ENCODE measurements at regions not wholly inside any gene's neighbourhood (a gene's known extent, or its start where the extent isn't known, plus 50 kb on each side); places are given as distances from the start of the nearest gene placed in this dataset.
A peak's percentile ranks its signal among the peaks of the same experiment; 100 is the strongest.
"Not testable (repeated sequence)": the region's sequence is repeated elsewhere in the genome, so short reads cannot be mapped to it uniquely, and the experiment has no call there.

DNA sequence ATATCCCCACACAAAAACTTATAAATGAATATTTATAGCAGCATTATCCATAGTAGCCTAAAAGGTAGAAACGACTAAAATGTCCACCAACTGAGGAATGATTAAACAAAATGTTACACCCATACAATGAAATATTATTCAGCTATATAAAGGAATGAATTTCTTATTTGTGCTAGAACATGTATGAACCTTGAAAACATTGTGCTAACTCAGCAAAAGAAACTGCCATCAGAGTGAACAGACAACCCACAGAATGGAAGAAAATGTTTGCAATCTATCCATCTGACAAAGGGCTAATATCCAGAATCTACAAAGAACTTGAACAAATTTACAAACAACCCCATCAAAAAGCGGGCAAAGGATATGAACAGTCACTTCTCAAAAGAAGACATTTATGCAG is 155.3 kb upstream of the DIAPH2 start:
- DNase-seq (ENCODE audit: low spot score) = not testable (repeated sequence)

DNA sequence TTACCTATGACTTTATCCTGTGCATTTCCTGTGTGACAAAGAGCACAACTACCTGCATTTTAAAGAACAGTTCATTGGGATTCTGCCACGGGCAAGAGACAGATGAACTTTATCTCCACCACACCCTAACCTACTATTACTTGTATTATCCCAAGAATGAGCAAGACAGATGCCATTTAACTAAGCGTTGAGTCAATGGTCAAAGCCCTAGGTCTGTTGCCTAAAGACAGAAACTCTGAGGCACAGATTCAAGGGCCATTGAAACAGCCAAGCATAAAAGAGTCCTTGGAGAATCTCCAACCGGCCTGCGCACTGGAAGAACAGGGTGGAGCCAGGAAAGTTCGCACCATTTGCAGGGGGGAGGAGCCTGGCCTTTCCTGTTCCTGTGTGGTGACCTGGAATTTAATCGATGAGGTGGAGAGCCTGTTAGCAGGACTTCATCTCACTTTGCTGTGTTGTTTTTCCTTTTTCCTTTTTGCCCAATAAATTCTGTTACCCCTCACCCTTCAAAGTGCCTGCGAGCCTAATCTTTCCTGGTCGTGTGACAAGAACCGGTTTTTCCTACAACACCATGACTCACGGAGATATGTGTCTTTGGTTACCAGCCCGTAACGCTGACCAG is 146.4 kb upstream of the DIAPH2 start:
- no peak for DNase-seq (ENCODE audit: low spot score)

DNA sequence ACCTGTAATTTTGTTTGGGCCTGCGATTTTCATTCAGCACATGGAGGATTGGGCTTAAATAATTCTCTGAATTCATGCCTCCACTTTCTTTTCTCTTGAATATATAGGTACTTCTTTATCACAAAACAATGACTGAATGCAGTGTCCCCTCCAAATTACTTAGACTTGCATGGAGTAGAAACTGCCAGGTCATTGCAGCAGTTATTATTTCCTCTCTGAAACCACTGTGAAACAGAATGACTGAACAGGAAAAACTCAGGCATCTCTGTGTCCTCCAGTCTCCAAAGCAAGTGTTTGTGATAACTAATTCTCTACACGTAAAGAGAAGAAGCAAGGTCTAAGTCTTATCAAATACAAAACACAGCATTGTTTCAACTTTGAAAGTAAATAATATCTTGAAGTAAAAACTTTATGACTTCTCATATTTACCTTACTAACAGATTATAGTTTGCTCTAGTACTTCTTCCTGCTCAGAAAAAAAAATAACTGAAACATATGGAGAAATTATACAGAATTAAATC is 144.5 kb upstream of the DIAPH2 start:
- DNase-seq (ENCODE audit: low spot score) = no peak

DNA sequence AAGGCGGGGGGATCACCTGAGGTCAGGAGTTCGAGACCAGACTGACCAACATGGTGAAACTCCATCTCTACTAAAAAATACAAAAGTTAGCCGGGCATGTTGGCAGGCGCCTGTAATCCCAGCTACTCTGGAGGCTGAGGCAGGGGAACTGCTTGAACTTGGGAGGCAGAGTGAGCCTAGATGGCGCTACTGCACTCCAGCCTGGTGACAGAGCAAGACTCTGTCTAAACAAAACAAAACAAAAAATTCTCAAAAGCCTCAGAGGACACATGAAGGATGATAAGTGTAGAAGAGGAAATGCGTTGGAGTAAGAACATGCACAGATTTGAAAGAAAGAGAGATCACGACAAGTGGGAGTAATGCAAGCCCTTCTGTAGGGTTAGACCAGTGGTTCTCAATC is 138.4 kb upstream of the DIAPH2 start:
- not testable (repeated sequence) for DNase-seq (ENCODE audit: low spot score)

DNA sequence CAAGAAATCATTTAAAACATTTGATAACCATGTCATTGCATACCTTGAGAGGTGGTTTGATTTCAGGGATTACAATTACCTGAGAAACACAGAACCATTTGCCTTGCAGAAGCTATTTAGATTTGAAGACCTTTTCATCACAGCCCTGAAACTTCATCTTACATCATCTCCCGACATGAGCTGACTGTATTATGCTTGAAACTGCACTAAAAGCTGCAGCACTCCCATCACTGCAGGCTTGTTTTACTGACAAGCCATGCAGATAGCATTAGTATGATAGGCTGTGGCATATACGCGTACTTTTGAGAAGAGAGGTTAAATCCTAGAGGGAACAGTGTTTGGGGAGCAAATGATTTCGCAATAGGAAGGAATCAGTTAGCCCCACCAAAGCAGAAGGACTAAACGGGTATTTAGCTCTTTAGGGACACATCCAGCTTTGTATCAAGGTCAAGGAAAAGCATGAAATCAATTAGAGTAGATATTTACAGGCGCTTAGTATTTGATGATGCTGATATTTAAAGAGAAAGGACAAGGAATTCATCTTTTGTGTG is 133.2 kb upstream of the DIAPH2 start:
- peak; percentile 2 for DNase-seq (ENCODE audit: low spot score)

DNA sequence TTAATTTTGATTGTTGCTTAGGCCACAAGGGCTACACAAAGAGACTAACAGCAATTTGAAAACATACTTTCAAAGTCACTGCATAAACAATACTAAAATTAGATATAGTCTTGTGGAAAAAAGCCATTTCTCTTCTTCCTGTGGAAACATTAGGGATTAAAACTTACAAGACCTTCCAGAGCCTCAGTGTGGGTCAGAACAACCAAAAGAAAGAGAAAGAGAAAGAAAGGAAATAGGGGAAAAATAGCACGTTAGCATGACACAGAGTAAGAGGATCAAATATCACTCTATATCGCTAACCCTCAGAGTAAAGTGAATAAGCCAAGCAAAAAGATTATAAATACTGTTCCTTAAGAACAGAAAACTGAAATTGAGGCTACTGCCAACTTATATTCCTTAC is 127.8 kb upstream of the DIAPH2 start:
- DNase-seq (ENCODE audit: low spot score) = no peak

DNA sequence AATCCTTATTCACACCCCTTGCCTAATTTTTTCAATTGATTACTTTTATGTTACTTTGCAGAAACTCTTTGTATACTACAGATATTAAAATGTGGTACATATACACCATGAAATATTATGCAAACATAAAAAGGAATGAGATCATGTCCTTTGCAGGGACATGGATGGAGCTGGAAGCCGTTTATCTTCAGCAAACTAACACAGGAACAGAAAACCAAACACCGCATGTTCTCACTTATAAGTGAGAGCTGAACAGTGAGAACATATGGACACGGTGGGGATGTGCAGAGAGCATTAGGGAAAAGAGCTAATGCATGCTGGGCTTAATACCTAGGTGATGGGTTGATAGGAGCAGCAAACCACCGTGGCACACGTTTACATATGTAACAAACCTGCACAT is 123.5 kb upstream of the DIAPH2 start:
- not testable (repeated sequence) for DNase-seq (ENCODE audit: low spot score)

DNA sequence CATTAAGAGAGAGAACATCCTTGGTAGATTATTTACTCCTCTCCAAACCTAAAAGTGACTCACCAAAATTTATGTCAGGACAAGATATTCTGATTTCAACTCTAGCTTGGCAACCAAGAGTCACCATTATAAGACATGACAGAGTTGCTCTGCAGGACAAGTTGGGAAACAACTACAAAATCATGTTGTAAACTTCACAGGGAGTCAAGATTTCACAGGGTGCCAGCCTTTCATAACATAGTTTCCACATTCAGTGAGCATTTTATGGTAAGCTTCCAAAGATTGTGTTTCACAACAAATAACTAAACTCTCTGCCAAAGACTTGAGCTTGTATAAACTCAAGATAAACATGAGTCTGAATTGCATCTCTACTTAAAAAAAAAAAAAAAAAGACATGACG is 121.0 kb upstream of the DIAPH2 start:
- no peak for DNase-seq (ENCODE audit: low spot score)

DNA sequence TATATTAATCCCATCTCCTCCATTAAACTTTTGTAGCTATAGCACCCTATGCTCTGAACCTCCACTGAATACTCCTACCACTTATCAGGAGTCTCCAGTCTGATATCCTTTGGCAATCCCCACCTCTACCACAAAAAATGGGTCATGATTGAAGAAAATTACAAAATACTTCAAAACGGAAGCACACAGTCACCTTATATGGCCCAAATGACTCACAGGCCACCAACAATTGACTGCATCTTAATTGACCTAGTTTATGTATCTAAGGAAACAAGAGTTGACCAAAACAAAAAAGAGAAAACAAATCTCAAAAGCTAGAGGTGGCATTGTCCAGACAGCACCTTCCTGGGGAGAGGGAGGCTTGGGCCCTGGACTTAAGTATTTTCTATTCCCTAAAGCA is 120.0 kb upstream of the DIAPH2 start:
- DNase-seq (ENCODE audit: low spot score) = no peak

DNA sequence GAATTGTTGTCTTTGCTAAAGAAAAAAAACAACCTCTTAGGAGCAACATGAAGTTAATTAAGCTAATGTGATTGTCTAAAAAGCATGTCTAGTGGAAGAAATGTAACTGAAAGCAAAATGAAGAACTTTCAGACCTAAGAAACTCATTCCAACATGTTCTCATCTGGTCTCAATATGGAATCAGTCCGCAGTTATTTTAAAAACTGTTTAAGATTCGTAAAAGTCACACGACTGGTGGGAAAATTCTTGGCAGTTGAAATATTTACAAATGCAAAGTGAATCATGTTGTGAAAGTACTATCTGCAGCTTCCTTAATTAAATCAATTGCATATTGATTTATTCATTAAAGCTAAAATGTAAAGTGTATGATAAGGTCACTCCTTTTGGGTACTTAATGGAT is 117.8 kb upstream of the DIAPH2 start:
- DNase-seq (ENCODE audit: low spot score) = no peak

DNA sequence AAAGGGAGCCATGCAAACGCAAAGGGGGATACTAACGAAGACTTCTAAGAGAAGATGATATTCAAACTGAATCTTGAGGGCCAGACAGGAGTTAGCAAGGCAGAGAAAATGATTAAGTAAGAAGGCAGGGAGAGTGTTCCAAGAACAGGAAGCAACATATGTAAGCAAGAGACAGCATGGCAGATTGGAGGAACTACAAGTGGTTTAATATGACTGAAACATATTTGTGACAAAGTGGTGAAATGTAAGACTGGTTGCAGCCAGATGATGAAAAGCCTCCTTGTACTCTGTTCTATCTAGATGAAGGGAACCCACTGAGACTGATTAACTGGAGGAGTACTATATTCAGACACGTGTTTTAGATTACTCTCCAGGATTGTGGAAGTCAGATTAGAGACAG is 116.6 kb upstream of the DIAPH2 start:
- no peak for DNase-seq (ENCODE audit: low spot score)

DNA sequence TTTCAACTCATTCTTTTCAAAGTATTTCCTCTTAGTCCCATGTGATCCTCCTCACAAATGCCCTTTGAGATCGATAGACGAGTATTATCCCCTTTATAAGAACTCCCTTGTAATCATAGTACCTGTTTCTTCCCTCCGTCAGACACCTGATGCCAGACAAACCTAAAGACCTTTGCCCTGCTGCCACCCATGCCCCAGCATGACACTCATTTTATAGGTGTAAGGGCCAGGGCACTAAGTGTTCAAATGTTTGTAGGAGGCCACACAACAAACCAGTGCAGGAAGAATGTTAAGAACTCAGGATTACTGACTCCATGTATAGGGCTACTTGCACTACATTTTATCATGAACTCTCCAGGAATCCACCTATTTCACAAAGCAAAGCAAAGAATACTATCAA is 115.6 kb upstream of the DIAPH2 start:
- DNase-seq (ENCODE audit: low spot score) = no peak

DNA sequence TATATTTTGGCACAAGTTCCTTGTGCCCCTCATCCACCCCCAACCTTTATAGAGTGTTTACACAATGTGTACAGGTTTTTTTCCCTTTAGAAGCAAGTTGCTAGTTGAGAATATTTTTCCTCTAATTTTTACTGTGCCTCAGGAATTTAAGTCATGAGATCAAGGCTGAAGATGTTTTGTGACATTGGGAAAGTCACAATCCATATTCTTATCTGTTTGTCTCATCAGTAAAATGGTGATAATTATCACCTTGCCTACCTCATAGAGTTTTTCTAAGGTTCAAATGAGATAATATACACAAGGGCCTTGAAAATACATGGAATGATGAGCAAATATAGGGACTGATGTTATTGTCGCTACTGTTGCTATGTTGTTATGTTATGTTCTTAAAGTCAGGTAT is 109.6 kb upstream of the DIAPH2 start:
- DNase-seq (ENCODE audit: low spot score) = no peak

DNA sequence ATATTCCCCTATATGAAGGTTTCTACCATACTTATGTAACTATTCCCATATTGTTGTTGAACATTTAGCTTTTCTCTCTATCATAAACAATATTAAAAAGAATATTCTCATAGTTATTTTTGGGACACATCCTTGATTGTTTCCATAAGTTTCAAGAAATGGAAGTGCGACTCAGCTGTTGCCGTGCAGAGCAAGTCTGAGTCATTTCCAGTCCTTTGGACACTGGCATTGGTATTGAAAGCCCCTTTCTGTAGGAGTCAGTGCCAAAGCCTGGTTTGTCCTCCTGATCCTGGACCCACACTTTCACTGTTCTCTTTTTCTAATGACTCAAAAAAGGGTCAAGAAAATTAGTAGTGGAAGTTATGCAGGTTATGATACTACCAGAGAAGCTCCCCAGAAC is 108.3 kb upstream of the DIAPH2 start:
- no peak for DNase-seq (ENCODE audit: low spot score)

DNA sequence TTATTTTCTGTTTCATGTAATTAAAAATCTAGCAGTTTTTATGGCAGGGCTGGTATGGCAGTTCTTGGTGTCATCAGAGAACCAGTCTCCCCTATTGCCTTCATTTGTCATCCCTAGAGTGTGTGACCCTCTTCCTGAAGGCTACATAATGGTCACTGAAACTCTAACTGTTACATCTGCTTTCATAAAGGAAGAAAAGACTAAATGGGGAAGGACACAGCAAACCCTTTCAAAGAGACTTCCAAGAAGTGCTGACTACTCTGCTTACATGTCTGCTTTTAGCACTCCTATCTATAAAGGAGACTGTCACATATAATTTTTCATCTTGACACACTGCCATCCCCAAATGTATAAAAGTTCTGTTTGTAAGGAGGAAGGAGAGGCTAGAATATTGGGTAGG is 105.9 kb upstream of the DIAPH2 start:
- DNase-seq (ENCODE audit: low spot score) = peak; percentile 10

DNA sequence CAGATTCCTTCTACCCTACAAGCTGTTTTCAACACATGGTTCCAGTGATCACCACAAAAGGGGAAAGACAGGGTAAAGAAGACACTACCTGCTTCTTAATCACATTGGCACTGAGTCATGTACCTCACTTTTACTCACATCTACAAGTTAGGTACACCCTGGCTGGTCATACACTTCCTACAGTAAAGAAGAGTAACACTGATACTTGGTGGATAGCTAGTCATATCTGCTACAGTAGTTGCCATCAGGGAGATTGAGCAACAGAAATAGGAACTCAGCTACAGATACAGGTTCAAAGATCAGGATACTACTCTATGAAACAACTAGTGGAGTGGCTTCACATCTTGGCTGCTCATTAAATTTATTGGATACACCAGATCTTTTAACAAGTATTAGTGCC is 105.4 kb upstream of the DIAPH2 start:
- peak; percentile 1 for DNase-seq (ENCODE audit: low spot score)

DNA sequence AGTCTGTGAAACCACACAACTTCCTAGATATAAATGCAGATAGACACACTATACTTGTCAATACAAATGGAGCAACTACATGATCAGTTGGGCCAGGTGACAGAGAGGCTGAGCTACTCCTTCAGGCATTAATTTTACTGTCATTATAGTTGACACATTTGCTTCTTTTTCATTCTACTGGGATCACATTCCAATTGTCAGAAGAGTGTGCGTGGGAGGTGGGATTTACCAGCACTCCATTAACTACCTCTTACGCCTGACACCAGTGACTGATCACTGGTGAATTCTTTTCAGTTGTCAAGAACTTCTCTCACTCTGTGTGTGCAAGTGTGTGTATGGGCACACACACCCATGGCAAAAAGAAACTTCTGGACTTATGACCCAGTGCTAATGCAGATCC is 94.2 kb upstream of the DIAPH2 start:
- no peak for DNase-seq (ENCODE audit: low spot score)

DNA sequence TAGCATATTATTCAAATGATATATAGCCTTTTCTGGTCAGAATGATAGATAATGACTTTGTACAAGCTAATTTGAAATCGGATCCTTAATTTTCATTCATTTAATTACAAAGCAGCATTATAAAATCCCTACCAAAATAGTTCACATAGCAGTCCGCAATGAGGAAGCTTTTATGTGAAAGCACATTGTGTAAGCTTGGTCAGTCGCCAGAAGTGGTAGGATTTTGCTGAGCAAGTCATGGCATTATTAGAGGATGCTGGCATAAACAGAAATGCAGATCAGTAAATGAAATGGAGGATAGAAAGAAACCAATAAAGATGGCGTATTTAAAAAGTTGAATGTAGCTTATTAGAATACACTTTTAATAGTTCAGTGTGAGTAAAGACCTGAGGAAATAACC is 93.2 kb upstream of the DIAPH2 start:
- DNase-seq (ENCODE audit: low spot score) = peak; percentile 47

DNA sequence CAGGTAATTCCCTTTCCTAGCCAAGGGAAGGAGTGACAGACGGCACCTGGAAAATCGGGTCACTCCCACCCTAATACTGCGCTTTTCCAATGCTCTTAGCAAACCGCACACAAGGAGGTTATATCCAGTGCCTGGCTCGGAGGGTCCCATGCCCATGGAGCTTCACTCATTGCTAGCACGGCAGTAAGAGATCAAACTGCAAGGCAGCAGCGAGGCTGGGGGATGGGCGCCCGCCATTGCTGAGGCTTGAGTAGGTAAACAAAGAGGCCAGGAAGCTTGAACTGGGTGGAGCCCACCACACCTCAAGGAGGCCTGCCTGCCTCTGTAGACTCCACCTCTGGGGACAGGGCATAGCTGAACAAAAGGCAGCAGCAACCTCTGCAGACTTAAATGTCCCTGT is 86.8 kb upstream of the DIAPH2 start:
- DNase-seq (ENCODE audit: low spot score) = not testable (repeated sequence)

DNA sequence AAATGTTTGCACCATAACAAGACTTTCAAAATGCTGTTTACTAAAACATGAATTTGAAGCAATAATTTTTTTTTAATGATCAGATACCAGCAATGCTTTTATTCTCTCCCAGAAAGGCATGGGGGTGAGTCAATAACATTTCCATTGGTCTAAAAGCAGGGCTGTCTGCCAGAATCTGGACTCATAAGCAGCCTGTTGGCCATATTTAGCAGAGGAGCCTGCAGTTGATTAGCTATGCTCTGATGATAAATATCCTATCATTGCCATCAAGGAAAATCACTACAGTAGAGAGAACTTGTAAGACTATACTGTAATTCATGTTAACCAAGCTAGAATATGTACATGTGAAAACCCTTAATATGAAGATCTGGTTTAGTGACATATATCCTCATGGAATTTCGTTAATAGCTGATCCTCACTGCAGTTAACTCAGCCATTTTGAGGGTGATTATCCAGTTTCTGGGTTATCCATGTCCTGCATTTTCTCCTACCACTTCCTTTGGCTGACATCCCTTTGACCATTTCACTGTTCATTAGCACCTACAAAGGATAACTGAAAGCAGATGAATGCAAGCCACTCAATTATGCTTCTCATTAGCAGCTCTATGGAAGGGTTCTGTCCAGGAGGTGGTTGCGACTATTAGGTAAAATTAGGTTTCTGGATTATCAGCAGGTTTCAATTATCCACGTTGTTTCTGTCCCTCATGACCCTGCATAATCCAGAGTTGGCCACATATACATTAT is 72.9 kb upstream of the DIAPH2 start:
- DNase-seq (ENCODE audit: low spot score) = no peak

DNA sequence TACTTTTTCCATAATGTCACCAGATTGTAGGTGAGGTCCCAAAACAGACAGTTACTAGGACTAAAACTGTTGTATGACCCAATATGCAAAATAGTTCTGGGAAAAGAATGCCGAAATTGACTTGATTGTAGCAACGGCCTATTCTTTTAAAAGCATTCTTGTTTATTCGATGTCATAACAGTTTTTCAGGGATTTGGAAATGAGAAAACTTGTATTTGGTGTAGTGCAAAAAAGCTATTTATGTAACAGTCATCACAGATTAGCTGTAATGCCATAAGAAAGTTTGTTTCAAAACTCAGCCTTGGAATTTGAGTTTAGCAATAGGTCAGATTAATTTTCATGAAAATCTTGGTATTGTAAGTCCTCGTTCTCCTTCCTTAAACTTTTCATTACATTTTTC is 69.2 kb upstream of the DIAPH2 start:
- DNase-seq (ENCODE audit: low spot score) = no peak

DNA sequence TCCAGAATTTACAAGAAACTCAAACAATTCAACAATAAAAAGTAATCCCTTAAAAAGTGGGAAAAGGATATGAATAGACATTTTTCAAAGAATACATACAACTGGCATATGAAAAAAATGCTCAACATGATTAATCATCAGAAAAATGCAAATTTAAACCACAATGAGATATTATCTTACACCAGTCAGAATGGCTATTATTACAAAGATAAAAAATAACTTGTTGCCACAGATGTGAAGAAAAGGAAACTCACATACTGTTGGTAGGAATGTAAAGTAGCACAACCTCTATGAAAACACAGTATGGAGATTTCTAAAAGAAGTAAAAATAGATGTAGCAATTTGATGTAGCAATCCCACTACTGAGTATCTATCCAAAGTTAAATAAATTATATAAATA is 65.1 kb upstream of the DIAPH2 start:
- DNase-seq (ENCODE audit: low spot score) = no peak

DNA sequence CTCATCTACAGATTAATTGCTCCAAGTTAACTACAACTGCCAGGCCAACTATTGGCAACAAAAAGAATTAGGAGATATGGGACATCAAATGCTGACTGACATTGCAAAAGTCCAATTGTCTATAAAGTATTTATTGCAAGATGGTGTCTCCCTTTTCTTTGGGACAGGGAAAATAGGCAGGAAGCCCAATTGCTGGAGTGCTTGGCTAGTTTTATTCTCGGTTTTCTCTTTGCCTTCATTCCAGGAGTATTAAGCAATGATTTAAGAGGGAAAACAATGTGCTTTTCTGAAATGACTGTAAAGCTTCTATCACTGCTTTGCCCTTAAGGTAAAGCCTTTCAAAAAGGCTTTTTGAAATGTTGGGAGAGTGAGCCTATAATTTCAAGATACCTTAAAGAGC is 62.8 kb upstream of the DIAPH2 start:
- no peak for DNase-seq (ENCODE audit: low spot score)
